Activated CD4-positive, alpha-beta T cell treated with anti-CD3 and anti-CD28 coated beads for 36 hours (primary cell): ENCODE measurements at regions not wholly inside any gene's neighbourhood (a gene's known extent, or its start where the extent isn't known, plus 50 kb on each side); places are given as distances from the start of the nearest gene placed in this dataset.

Experiments
- ATAC-seq: fragments of 200-7000 bp; cut with Tn5 transposase; one replicate; pipeline ENCODE4 v1.10.0; 2021; ENCODE audit warnings: mild to moderate bottlenecking, moderate library complexity
- CTCF ChIA-PET: fragments of 350-600 bp; sonication (Branson Sonifier 250); formaldehyde crosslinking; loops from one replicate; lab custom pipeline; 2021; ENCODE audit warnings: antibody characterized with exemption; lab: Charles Lee
- POLR2A ChIA-PET: fragments of 350-600 bp; sonication (Branson Sonifier 250); formaldehyde crosslinking; loops from one replicate; lab custom pipeline; 2021; ENCODE audit warnings: antibody characterized with exemption, inconsistent platforms; lab: Charles Lee
- DNase-seq: peaks from one replicate; pipeline ENCODE4 v3.0.0-alpha.2; 2020
- H3K27ac Mint-ChIP-seq: one replicate; pipeline ENCODE4 v1.8.0; 2021; ENCODE audit warnings: mixed read lengths
- H3K27me3 Mint-ChIP-seq: one replicate; pipeline ENCODE4 v1.8.0; 2021; ENCODE audit warnings: mixed read lengths
- H3K36me3 Mint-ChIP-seq: one replicate; pipeline ENCODE4 v1.8.0; 2021; ENCODE audit warnings: low read depth, mixed read lengths
- H3K4me1 Mint-ChIP-seq: one replicate; pipeline ENCODE4 v1.8.0; 2021; ENCODE audit warnings: mixed read lengths
- H3K4me3 Mint-ChIP-seq: one replicate; pipeline ENCODE4 v1.8.0; 2021; ENCODE audit warnings: mild to moderate bottlenecking, moderate library complexity, mixed read lengths
- H3K9me3 Mint-ChIP-seq: one replicate; pipeline ENCODE4 v1.8.0; 2021; ENCODE audit warnings: low read depth, mixed read lengths
- intact Hi-C, 2 experiments: fragments of 100-400 bp; cut with DNase I in 1 of 2; cut with micrococcal nuclease in 1 of 2; formaldehyde crosslinking; loops; one replicate each; pipeline versions ENCODE4 v1.14.2 to v1.15.1; 2022 to 2024; cut with DNase I, micrococcal nuclease

DNA sequence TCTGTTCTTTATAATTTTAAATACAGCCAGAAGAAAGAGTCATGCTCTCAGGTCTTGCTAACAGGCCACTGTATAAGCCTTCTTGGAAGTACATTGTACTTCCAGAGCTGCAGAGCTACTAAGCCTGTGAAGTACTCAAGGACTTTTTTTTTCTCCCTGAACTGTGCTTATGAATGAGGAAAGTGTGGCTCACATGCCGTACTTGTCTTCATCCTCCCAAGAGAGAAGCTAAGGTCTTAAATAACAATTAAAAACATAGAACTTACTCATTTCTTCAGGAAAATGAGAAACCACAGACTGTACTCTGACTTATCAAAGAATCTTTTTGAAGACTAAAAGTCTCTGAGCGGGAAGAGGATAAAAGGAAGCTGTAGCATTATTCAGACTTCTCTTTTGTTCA is 218.3 kb downstream of the HTR1B start:
- ATAC-seq (no peak), DNase-seq (no peak)
- intact Hi-C loops = no loop called here
- H3K27ac Mint-ChIP-seq = no peak overlapping the region
- no peak overlapping the region for H3K4me3 Mint-ChIP-seq
- ChIA-PET CTCF (no interaction called here), POLR2A (no interaction called here)
- no peaks in the 10 kb centered on the region for H3K36me3 Mint-ChIP-seq
- no peaks in the 10 kb centered on the region for H3K4me1 Mint-ChIP-seq
- H3K9me3 Mint-ChIP-seq = peaks cover 7% of the 10 kb centered on the region
- H3K27me3 Mint-ChIP-seq = no peaks in the 10 kb centered on the region

DNA sequence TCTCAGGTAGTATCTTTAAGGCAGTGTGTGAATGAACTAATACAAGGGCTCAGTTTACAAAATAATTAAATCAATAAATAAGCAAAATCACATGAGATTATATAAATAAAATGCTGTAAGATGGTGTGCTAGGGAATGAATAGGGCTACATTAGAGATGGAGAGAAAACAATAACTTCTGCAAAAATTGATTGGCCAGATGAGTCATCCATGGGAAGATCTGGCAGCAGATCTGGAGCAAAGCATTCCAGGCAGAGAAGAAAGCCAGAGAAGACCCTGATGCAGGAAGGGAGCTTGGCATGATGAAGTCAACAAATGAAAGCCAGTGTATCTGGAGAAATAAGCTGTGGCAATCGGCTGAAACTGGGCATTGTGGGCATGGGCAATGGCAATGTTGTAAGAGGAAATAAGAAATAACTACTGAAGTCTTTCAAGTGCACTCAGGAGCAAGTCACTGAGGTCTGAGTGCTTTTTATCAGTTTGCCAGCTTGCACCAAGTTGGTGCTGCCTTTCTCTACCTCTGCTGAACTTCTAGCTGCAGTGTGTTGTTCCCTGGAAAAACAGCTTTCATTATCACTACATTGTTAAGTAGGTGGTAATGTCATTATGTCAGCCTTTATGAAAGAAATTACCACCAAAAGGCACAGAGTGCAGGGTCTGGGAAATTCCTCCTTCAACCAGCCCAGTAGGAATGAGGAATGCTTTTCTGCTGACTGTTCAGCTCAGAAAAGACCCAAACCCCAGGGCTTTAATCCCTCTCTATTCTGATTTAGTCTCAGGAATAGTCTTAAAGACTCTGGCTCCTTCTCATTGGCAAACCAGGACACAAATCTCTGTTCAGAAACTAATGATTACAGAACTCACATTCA is 231.6 kb downstream of the HTR1B start:
- H3K27ac Mint-ChIP-seq = no peak overlapping the region
- ATAC-seq (no peak), DNase-seq (no peak)
- H3K27me3 Mint-ChIP-seq = no peaks in the 10 kb centered on the region
- ChIA-PET CTCF (no interaction called here), POLR2A (no interaction called here)
- no peak overlapping the region for H3K4me3 Mint-ChIP-seq
- H3K9me3 Mint-ChIP-seq = peaks cover 2% of the 10 kb centered on the region
- no peaks in the 10 kb centered on the region for H3K4me1 Mint-ChIP-seq
- no peaks in the 10 kb centered on the region for H3K36me3 Mint-ChIP-seq
- intact Hi-C loops = no loop called here

DNA sequence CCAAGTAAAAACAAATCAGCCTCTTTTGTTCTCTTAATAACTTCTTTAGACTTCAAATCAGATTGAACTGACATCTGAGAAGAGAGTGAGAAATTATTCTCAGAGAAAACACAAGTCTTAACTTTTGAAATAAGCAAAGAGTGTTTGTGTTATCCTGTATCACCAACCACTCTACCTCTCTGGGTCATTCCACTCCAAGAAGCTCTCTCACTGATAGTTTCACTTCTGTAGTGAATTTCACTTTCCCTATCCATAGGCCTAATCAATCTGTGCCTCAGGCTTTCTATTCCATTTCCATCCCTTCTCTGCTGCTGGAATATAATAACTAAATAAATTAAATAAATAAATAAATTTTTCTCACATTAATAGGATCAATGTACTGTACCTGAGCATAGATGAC is 235.0 kb downstream of the HTR1B start:
- H3K9me3 Mint-ChIP-seq = peaks cover 5% of the 10 kb centered on the region
- ATAC-seq = no peak
- H3K27ac Mint-ChIP-seq = no peak overlapping the region
- intact Hi-C loops = no loop called here
- ChIA-PET POLR2A (no interaction called here), CTCF (no interaction called here)
- H3K27me3 Mint-ChIP-seq = no peaks in the 10 kb centered on the region
- no peaks in the 10 kb centered on the region for H3K4me1 Mint-ChIP-seq
- no peak for DNase-seq
- no peak overlapping the region for H3K4me3 Mint-ChIP-seq
- no peaks in the 10 kb centered on the region for H3K36me3 Mint-ChIP-seq

DNA sequence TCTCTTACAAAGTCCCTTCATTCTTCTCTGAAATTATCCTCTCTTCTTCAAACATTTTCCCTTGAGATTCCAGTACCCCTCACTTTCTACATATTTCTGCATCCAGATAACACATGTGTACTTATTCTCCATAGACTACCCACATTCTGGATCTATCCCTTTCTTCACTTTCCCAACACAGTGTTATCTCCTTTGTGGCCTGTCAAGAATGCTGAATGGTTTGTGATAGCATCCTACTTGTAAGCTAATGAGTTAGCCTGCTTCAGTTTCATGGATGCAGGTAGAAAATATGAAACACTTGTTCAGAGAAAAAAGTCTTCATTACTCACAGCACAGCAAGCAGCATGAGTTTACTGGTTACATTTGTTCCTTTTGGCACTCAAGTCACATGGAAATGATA is 245.4 kb downstream of the HTR1B start:
- no peak overlapping the region for H3K27ac Mint-ChIP-seq
- H3K4me3 Mint-ChIP-seq = no peak overlapping the region
- no peak for DNase-seq
- ChIA-PET CTCF (interaction anchor here (0.6 kb wide), 1 partner anchor 590 kb away, joined by 4 read pairs; no protein-coding TSS in a partner anchor), POLR2A (no interaction called here)
- no peaks in the 10 kb centered on the region for H3K27me3 Mint-ChIP-seq
- no peaks in the 10 kb centered on the region for H3K36me3 Mint-ChIP-seq
- no peaks in the 10 kb centered on the region for H3K4me1 Mint-ChIP-seq
- no peak for ATAC-seq
- H3K9me3 Mint-ChIP-seq = peaks cover 17% of the 10 kb centered on the region
- intact Hi-C loops = no loop called here

DNA sequence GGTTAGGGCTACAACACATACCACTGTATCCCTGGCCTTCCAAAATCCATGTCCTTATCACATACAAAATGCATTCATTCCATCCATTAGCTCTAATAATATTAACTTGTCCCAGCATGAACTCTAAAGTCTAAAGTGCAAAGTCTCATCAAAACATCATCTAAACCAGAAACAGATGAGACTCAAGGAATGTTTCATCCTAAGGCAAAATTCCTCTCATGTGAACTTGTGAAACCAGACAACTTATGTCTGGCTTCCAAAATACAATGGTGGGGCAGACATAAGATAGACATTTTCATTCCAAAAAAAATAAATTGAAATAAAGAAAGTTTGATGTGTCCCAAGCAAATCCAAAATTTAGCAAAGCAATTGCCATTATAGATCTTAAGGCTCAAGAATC is 257.4 kb downstream of the HTR1B start:
- no peaks in the 10 kb centered on the region for H3K36me3 Mint-ChIP-seq
- CTCF ChIA-PET = no interaction called here
- ATAC-seq (no peak), DNase-seq (no peak)
- POLR2A ChIA-PET = no interaction called here
- intact Hi-C loops = no loop called here
- H3K4me3 Mint-ChIP-seq = no peak overlapping the region
- no peaks in the 10 kb centered on the region for H3K4me1 Mint-ChIP-seq
- no peak overlapping the region for H3K27ac Mint-ChIP-seq
- no peaks in the 10 kb centered on the region for H3K27me3 Mint-ChIP-seq
- H3K9me3 Mint-ChIP-seq = peaks cover 20% of the 10 kb centered on the region

DNA sequence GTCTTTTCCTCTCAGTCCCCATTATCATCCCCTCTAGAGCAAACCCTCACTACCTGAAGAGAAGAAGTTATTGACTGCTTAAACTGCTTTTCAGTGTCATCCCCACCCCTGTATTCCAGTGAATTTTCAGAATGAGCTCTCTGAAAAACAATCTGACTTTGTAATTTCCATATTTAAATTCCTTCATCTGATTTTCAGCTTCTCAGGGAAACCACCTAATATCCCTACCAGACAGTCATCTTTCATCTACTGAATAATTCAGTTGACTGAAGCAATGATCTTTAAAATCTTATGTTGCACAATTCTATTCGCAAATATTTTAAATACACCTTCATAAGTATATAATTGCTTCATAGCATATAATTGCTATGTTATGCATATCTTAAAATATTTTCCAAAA is 258.7 kb downstream of the HTR1B start:
- Mint-ChIP-seq H3K27ac (no peak overlapping the region), H3K4me3 (no peak overlapping the region), H3K27me3 (no peaks in the 10 kb centered on the region), H3K9me3 (peaks cover 22% of the 10 kb centered on the region), H3K36me3 (no peaks in the 10 kb centered on the region), H3K4me1 (no peaks in the 10 kb centered on the region)
- ChIA-PET CTCF (no interaction called here), POLR2A (no interaction called here)
- DNase-seq = no peak
- no peak for ATAC-seq
- intact Hi-C loops = no loop called here

DNA sequence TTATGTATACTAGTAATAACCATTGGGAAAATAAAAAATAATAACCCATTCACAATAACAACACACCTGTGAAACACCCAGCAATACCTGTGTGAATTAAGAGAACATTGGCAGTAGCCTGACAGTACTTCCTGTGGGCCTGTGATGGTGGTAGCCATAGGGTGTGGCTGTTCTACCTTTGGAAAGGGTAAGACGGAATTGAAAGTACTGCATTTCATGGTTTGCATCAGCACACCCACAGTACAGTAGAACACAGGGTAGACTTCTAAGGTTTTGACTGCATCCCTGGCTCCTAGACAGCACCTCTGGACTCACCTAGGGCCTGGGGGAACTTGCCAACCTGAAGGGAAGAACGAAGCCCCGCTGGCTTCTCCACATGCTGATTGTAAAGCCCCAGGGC is 279.8 kb downstream of the HTR1B start:
- ATAC-seq = no peak
- no peaks in the 10 kb centered on the region for H3K4me1 Mint-ChIP-seq
- ChIA-PET CTCF (no interaction called here), POLR2A (no interaction called here)
- DNase-seq = no peak
- no peaks in the 10 kb centered on the region for H3K27me3 Mint-ChIP-seq
- H3K9me3 Mint-ChIP-seq = peaks cover 8% of the 10 kb centered on the region
- intact Hi-C loops = no loop called here
- no peaks in the 10 kb centered on the region for H3K36me3 Mint-ChIP-seq
- H3K27ac Mint-ChIP-seq = no peak overlapping the region
- H3K4me3 Mint-ChIP-seq = no peak overlapping the region

DNA sequence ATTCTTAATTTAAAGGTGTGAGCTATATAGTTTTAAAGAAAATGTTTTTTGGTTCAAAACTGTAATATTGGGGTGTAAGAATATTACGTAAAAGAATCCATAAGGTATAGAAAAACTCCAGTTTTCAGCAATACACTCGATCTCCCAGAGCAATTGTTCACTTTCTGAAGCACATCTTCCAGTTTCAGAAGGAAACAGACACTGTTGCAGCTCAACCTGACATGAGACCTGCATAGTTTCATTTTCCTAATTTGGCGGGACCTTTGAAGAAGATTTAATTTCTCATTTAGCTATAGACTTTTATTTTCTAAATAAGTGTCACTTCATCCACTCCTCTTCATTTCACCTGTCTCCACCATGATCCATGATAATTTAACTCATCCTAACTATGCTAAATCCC is 281.5 kb downstream of the HTR1B start:
- Mint-ChIP-seq H3K9me3 (peaks cover 10% of the 10 kb centered on the region), H3K4me3 (no peak overlapping the region), H3K4me1 (no peaks in the 10 kb centered on the region), H3K27me3 (no peaks in the 10 kb centered on the region), H3K36me3 (no peaks in the 10 kb centered on the region), H3K27ac (no peak overlapping the region)
- ATAC-seq (no peak), DNase-seq (no peak)
- intact Hi-C loops = no loop called here
- CTCF ChIA-PET = no interaction called here
- POLR2A ChIA-PET = no interaction called here

DNA sequence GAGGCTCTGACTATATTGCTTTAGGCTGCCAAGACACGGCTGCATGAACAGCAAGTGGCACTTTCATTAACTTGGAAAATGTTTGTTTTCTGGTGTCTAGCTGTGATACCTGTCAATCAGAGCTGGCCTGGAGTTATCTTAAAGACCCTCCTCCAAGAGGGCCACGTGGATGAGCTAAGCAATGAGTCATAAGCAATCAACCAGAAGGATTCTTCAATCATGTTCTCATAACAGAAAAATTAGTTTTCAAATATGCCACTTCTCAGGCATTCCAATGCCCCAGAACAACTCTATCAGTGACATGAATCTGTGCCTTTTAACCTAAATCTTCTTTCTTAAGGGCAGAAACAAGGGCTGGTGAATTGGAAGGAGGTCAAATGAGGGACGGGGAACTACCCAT is 283.0 kb downstream of the HTR1B start:
- no peak overlapping the region for H3K27ac Mint-ChIP-seq
- no peaks in the 10 kb centered on the region for H3K4me1 Mint-ChIP-seq
- CTCF ChIA-PET = no interaction called here
- no peak overlapping the region for H3K4me3 Mint-ChIP-seq
- ATAC-seq (no peak), DNase-seq (no peak)
- H3K9me3 Mint-ChIP-seq = peaks cover 11% of the 10 kb centered on the region
- POLR2A ChIA-PET = no interaction called here
- intact Hi-C loops = no loop called here
- H3K27me3 Mint-ChIP-seq = no peaks in the 10 kb centered on the region
- no peaks in the 10 kb centered on the region for H3K36me3 Mint-ChIP-seq

DNA sequence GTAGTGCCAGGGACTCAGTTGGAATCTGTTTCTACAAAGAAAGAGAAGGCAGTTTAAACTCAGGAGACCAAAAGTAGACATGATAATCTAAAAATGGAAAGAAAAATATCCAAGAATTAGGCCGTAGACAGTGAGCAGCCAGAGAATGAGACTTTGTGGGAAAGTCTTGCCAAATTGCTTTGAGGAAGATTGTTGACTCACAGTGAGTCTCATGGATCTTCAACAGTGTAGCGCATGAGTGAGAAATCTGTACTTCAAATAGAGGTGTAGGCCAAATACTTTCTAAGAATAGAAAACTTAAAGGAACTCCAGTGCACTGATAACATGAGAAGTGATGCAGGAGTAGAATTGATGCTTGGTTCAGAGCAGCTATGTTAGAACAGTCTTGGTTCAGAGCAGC is 284.5 kb downstream of the HTR1B start:
- H3K4me3 Mint-ChIP-seq = no peak overlapping the region
- no peak for DNase-seq
- H3K9me3 Mint-ChIP-seq = peaks cover 10% of the 10 kb centered on the region
- H3K27ac Mint-ChIP-seq = no peak overlapping the region
- ChIA-PET CTCF (interaction anchor here (0.6 kb wide), 1 partner anchor 9 kb away, joined by 3 read pairs; no protein-coding TSS in a partner anchor), POLR2A (no interaction called here)
- intact Hi-C loops = no loop called here
- H3K4me1 Mint-ChIP-seq = no peaks in the 10 kb centered on the region
- H3K36me3 Mint-ChIP-seq = no peaks in the 10 kb centered on the region
- no peak for ATAC-seq
- no peaks in the 10 kb centered on the region for H3K27me3 Mint-ChIP-seq

DNA sequence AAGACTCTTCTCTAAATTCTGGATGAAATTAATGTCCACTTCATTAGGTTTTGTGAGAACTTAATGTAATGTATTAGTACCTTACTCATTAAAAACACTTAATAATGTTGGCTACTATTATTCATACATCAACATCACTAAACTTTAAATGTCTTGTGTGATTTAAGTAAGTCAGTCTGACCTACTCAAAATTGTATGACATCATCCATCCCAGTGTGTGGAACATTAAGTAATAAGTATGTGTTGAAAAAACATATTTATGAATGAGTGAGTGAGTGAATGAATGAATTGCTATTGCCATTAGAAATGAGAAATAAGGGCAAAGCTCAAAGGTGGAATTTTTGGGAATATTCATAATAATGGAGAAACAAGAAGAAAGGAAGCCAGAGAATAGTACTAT is 285.8 kb downstream of the HTR1B start:
- H3K27ac Mint-ChIP-seq = no peak overlapping the region
- ATAC-seq (no peak), DNase-seq (no peak)
- ChIA-PET POLR2A (no interaction called here), CTCF (no interaction called here)
- no peak overlapping the region for H3K4me3 Mint-ChIP-seq
- no peaks in the 10 kb centered on the region for H3K36me3 Mint-ChIP-seq
- intact Hi-C loops = no loop called here
- H3K4me1 Mint-ChIP-seq = no peaks in the 10 kb centered on the region
- peaks cover 14% of the 10 kb centered on the region for H3K9me3 Mint-ChIP-seq
- H3K27me3 Mint-ChIP-seq = no peaks in the 10 kb centered on the region

DNA sequence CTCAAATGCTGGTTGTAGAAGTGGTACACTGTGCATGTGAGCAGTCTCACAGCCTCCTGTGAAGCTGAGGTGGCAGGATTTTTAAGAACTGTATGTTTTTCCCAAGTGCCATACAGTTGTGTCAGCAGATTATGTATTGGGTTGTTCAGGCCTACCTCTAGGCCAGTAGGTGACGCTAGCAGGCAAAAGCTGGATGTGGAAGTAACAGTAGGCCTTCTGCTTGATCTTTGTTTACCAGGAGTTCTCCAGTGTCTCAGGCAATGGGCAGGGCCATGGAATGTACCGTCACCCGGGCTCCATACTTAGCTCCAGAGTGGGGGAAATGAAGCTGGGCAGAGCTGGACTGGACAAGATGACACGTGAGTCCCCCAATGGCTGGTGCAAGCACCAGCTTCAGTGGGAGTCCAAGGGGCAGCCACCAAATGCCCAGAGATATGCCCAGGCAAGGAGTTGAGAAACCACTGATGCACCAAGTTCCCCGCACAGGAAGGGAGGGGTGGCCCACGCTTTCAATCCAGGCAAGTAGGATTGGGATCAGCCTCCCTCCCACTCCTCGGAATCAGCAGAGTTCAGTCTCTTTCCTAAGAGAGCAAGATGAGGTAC is 289.7 kb downstream of the HTR1B start:
- Mint-ChIP-seq H3K27me3 (no peaks in the 10 kb centered on the region), H3K36me3 (no peaks in the 10 kb centered on the region), H3K9me3 (peaks cover 17% of the 10 kb centered on the region), H3K27ac (no peak overlapping the region), H3K4me3 (no peak overlapping the region), H3K4me1 (no peaks in the 10 kb centered on the region)
- intact Hi-C loops = no loop called here
- ATAC-seq (no peak), DNase-seq (no peak)
- POLR2A ChIA-PET = no interaction called here
- CTCF ChIA-PET = no interaction called here
